Vagina (tissue), 2 donors: ENCODE measurements at regions not wholly inside any gene's neighbourhood (a gene's known extent, or its start where the extent isn't known, plus 50 kb on each side); places are given as distances from the start of the nearest gene placed in this dataset.
"Not testable (repeated sequence)": the region's sequence is repeated elsewhere in the genome, so short reads cannot be mapped to it uniquely, and the experiment has no call there.

Source experiments
- POLR2A ChIP-seq, 2 donors: fragments of 450-650 bp; IDR thresholded peaks; one replicate each; pipeline ENCODE4 v1.6.1; 2017; ENCODE audit warnings: antibody characterized with exemption in 2 of 2, mild to moderate bottlenecking in 2 of 2, moderate library complexity in 2 of 2
- POLR2AphosphoS5 ChIP-seq, 2 donors: sonication (generic); formaldehyde crosslinking; IDR thresholded peaks; one replicate each; pipeline ENCODE4 v1.9.0; 2017; ENCODE audit warnings: antibody characterized with exemption in 2 of 2, mild to moderate bottlenecking in 2 of 2, low read depth in 1 of 2; ENCODE audit not compliant: insufficient read depth in 1 of 2
- TF ChIP-seq, protein P1 (sequence below), 3 experiments: fragments of 450-650 bp in 2 of 3; fragments of 200-600 bp in 1 of 3; sonication (generic) in 1 of 3; IDR thresholded peaks; one replicate each; pipeline ENCODE4 v1.5.1; 2017 to 2019; ENCODE audit warnings: antibody characterized with exemption in 3 of 3, mild to moderate bottlenecking in 2 of 3, moderate library complexity in 2 of 3

DNA sequence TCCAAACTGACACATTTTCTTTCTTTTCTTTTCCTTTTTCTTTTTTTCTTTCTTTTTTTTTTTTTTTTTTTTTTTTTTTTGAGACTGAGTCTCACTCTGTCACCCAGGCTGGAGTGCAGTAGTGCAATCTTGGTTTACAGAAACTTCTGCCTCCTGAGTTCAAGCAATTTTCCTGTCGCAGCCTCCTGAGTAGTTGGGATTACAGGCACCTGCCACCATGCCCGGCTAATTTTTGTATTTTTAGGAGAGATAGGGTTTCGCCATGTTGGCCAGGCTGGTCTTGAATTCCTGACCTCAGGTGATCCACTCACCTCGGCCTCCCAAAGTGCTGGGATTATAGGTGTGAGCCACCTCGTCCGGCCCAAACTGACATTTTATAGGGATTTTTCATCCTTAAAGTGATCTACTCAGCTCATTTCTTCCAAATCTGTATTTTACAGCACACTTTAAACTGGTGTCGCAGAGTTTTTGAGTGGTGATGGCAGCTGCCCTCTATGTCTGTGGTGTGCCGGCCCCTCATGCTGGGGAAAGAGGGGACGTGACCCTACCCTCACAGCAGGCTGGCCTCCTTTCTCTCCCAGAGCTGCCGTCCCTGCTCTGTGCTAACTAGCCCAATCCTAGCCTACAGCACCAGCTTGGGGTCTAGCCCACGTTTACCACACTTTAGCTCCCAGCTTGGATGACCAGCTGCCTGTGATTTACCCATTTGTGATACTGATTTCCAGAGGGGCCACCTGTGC lies 211.9 kb upstream of the HAAO start:
- TF ChIP-seq, protein P1, sequence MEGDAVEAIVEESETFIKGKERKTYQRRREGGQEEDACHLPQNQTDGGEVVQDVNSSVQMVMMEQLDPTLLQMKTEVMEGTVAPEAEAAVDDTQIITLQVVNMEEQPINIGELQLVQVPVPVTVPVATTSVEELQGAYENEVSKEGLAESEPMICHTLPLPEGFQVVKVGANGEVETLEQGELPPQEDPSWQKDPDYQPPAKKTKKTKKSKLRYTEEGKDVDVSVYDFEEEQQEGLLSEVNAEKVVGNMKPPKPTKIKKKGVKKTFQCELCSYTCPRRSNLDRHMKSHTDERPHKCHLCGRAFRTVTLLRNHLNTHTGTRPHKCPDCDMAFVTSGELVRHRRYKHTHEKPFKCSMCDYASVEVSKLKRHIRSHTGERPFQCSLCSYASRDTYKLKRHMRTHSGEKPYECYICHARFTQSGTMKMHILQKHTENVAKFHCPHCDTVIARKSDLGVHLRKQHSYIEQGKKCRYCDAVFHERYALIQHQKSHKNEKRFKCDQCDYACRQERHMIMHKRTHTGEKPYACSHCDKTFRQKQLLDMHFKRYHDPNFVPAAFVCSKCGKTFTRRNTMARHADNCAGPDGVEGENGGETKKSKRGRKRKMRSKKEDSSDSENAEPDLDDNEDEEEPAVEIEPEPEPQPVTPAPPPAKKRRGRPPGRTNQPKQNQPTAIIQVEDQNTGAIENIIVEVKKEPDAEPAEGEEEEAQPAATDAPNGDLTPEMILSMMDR (IDR thresholded peaks at IDR 0.05), result not testable (repeated sequence)
- not testable (repeated sequence) for TF ChIP-seq POLR2A (IDR thresholded peaks at IDR 0.05); POLR2AphosphoS5 (IDR thresholded peaks at IDR 0.05; ENCODE audit: insufficient read depth in 1 of 2, low read depth in 1 of 2)
